GM21526 (cell line): ENCODE measurements at regions not wholly inside any gene's neighbourhood (a gene's known extent, or its start where the extent isn't known, plus 50 kb on each side); places are given as distances from the start of the nearest gene placed in this dataset.

Experiments
- ATAC-seq: cut with Tn5 transposase; IDR thresholded peaks from one replicate; pipeline ENCODE4 v1.9.1; 2021; ENCODE audit warnings: moderate library complexity; ENCODE audit not compliant: unreplicated experiment, low FRiP score

DNA sequence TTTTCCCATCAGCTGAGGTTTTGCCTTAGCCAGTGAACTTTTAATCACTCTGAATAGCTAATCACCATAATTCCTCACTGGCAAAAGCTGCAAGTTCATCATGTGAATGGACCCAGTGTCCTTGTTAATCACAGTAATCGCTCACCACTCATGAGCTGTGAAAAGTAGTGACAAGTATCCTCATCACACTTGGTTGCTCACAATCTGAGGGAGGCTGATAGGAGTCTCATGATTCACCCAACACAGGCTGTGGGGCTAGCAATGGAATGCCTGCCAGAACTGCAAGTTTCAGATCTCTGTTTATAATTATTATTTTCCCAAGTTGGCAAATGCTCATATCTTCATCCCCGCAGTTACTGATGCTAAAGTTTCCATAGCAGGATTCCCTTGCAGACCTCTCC, 467.2 kb downstream of the KIF4B start:
- no peak for ATAC-seq

DNA sequence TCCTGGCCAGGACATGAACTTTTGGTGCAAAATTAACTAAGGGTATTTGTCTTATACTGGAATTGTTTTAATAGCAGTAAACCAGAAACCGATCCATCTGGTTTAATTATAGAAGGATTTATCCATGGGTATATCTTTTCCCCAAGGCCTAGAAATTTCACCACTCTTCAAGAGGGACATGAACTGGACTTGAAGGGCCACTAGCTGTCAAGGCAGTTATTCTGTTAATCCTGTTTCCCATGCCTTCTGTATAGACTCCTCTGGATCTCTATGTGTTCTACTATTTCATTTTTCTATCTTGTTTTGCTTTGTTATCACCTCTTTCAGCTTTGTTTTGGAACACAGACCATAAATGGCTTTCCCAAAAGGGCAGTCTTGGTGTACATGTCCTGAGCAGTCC, 467.6 kb downstream of the KIF4B start:
- no peak for ATAC-seq

DNA sequence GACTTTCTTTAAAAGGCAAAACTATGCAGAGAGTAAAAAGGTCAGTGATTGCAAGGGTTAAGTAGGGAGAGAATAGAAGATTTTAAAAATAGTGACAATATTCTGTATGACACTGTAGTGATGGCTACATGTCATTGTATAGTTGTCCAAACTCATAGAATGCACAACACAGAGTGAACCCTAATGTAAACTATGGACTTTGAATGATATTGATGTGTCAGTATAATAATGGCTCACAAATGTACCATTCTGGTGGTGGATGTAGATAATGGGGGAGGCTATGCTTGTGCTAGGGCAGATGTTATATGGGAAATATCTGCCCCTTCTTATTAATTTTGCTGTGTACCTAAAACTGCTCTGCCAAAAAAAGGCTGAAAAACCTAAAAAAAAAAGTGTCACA, 468.9 kb downstream of the KIF4B start:
- no peak for ATAC-seq

DNA sequence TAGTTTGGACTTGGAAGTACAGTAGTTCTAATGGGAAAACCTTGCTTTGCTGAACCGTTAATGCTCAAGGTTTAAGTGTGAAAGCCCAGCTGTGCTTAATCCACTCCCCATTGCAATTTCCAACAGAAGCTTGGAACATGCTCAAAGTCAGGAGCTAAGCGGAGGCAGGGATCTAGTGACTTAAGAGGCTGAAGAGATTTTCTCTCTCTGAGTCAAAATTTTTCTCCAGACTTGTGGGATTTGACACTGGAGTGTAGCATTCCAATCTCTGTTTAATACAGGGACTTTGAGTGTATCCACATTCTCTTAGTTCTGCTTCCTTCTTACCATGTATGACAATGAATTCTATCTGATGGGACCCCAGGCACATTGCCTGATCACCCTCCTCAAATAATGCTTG, 471.8 kb downstream of the KIF4B start:
- no peak for ATAC-seq

DNA sequence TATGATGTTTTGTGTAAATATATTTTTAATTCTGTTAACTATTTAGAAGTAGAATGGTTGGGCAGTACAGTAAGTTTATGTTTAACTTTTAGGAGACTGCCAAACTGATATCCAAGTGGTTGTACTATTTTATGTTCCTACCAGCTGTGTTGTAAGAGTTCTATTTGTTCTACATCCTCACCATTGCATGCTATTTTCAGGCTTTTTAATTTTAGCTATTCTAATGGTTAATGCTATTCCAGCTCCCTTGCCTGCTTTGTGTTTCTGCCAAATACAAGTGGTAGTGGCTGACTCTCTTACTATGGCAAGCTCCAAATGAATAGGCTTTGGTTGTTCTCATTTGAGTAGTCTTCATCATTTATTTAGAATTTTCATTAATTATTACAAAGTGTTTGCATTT, 476.4 kb downstream of the KIF4B start:
- no peak for ATAC-seq

DNA sequence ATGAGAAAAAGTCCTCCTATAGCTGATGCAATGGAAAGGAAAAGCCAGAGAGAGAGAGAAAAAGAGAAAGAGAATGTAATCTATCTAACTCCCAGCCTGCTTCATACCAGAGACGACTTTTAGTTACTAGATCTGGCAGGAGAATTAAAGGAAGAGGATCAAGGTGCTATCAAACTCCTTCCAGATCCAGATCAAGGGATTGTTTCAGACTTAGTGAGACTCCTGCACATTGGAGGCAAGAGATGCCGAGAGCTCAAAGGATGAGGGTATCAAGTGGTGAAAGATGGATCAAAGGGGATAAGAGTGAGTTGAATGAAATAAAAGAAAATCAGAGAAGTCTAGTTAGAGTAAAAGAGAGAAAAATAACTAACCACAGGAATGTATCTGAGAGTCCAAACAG, 478.6 kb downstream of the KIF4B start:
- ATAC-seq, result no peak

DNA sequence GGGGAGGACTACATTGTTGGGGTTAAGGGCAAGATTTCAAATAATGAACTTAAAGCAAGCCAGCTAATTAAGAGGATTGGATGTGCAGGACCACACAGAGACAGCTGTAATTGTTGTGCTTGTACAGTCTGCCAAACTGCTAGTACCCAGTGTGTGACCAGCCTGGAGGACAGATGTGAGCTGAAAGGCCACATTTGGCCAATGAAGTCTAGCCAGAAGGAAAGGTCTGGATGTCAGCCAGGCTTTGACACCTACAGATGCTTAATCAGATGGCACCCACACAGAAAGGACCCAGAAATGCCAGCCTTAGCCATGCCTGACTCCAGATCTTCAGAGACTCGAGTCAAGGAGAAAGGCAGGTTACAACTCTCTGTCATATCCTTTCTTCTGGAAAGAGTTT, 491.1 kb downstream of the KIF4B start:
- ATAC-seq, result no peak

DNA sequence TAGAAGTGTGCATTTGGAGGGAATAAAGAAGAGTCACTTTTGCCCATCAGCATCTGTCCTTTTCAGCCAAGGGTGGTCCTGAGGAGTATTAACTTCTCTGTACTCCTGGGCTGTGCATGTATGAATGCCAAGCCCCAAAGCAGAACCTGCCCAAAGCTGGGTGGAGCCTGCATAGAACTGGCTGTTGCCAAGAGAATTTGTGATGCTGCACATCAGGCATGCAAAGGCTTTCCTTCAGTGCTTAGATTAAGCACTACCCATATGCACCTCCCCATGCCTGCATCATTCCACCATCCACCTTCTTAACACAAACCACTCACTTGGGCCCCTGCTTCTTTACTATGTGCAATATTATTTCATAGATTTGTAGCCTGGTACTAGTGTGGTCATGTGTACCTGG, 493.8 kb downstream of the KIF4B start:
- no peak for ATAC-seq

DNA sequence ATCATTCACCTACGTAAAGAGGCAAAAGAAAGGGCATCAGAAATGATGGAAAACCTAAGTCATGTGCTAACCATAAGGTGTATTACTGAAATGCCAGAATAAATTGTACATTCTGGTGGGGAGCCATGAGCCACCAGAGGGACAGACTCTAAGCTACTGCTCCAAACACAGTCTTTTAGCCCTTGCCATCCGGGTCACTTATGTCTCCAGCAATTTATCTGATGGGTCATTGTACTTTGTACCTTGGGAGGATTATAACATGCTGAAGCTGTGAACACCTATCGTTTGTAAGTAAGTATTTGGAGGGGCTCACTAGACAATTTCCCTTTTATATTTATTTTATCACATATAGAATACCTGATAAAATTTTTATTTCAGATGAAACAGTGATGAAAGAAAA, 495.1 kb downstream of the KIF4B start:
- no peak for ATAC-seq

DNA sequence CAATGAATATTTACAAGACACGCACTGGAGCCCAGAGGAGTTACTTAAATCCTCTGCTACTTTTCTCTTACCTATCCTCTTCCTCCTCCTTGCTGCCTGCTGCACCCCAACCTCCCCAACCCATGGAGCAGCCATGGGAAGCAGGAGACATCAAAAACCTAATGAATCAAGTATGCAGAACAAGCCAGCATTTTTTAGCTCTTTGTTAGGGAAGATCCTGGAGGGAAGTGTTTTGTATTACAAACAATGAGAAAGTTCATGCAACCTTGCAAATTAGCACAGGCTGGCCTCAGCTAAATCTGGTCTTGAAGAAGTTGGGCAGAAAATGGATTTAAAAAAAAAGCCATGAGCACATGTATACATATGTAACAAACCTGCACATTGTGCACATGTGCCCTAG, 498.8 kb downstream of the KIF4B start:
- no peak for ATAC-seq

DNA sequence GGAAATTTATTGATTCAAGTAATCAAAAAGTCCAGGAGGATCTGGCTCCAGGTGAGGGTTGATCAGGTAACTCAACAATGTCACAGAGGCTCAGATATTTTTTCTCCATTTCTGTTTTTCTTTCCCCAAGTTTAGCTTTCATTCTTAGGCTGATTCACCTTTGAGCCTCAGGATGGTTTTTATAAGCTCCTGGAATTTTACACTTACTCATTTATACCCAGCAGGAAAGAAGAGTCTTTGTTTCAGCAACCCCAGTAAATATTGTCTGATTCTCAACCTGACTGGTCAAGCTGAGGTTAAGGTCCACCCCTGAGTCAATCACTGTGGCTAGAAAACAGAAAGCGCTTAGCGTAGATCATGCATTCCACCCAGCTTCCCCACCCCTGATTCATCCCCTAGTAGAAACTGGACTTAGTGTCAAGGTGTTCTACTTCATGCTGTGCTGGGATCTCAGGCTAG, 500.6 kb downstream of the KIF4B start:
- no peak for ATAC-seq

DNA sequence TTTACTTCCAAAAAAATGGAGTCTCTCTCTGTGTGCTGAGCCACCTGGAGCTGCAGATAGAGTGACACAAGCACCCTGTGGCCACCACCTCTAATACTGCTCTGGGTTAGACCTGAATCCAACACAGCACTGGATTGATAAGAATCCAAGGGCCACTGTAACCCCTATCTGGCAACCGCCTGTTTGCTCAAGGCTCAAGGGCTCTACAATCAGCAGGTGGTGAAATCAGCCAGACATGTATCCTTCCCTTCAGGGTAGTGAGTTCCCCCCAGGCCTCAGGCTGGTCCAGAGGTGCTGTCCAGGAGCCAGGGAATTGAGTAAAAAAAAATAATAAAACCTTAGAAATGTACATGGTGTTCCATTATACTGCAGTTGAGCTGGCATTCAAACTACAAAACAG, 509.0 kb downstream of the KIF4B start:
- no peak for ATAC-seq

DNA sequence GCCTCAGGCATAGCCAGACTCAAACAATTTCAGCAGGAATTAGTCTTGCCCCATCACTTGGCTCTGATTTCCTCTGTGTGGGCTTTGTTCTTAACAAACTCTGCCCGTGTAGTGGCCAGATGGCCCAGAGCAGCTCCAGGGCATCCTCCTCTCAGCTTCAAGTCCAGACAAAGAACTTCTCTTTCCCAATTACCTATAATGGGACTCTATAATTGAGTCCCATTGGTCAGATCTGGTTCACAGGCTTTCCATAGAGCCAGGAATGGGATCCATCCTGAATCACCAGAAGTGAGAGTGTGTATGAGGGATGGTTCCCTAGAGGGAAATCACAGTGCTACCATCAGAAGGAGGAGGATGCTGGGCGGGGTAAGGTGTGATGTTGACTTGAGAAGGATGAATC, 515.8 kb downstream of the KIF4B start:
- no peak for ATAC-seq

DNA sequence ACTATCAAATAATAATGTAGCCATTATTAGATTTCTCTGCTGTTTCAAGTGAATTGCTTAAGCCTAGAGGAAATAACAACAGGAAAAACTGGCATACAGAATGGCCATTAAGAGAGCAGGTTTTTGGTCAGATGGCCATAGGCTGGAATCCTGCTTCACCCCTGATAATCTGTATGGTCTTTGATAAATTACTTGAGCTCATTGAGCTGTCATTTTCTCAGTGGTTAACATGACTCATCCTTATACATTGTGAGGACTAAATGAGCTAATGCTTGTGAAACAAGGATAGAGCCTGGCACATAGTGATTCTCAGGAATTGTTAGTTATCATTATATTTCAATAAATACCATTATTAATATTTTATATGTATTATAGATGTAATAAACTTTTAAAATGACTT, 516.5 kb downstream of the KIF4B start:
- ATAC-seq, result no peak

DNA sequence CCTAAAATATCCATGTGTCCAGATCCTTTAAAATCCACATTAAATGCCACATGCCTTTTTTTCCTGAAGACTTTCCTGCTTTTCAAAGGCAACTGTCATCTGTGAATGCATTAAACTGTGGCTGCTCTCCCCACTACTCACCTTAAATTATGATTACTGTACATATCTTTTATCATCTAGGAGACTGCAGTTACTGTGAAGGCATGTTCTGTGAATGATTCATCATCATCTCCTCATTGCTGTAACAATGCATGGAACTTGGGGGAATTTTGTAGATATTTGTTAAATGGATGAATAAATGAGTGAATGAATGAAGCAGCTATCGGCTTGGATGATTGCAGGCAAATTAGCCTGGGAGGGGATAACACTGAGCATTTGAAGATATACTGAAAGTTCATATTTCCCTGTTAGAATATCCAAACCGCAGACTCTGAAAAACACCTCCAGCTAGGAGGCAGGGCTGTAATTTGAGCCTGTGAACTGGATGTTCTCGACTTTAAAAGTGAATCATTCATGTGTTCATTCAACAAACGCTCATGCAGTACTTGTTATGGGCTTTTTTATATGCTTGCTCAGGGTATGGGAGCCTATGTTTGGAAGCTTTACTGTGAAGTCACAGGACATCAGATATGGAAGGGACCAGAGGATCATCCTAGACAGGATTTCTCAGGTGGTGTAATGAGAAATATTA, 519.2 kb downstream of the KIF4B start:
- ATAC-seq, result no peak

DNA sequence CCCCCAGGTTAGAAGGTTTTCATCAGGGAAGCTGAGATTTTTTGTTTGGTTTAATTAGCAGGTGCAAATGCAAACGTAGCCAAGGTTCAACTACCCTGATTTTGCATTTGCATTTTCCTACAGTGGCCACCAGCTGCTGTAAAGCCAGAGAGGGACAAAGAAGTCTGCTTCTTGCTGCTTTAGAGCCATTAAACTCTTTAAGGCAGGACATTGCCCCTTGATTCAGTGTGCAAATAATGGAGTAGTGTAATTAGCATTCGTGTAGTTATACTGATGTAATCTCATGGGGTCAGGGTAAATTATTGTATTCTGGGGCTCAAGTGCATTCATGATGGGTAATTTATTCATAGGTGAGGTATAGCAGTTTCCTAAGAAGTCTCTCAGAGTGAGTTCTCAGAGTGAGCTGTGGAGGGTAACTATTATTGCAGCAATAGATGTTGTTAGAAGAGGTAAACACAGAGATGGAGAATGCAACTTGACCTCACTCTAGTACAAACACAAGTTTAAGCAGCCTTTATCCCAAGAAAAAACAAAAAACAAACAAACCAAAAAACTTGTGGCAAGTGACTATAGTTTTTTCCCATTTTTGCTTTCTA, 526.5 kb downstream of the KIF4B start:
- no peak for ATAC-seq

DNA sequence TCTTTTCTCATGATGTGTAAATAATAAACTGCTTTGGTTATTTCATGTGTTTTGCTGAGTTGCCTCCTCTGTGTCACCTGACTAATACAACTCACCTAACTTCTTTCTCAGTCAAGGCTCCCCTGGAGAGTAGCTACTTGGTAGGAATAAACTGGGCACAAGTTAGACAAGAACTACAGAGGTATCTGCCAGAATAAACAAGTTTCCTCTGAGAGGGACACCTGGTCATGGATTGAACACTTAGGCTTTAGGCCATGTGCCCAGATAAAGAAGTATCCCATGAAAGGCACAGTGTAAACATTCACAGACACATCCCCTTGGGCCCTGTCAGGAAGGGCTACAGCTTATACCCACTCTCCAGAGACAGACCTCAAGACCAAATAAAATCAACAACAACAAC, 532.5 kb downstream of the KIF4B start:
- no peak for ATAC-seq

DNA sequence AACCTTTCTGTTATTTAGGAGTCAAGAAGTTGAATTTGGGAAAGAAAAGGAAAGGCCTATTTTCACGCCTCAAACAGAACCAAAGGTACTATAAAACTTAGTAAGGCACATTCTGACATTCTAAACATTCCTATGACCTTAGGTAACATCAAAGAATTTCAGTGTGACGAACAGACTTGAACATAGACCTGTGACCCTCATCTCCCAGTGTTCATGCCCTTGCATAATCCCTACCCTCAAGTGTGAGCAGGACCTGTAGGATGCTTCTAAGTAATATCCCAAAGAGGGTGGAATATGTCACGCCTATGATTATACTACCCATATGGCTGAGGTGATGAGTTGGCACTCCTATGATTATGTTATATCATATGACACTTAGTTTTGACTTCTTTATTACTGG, 540.9 kb downstream of the KIF4B start:
- ATAC-seq, result no peak

DNA sequence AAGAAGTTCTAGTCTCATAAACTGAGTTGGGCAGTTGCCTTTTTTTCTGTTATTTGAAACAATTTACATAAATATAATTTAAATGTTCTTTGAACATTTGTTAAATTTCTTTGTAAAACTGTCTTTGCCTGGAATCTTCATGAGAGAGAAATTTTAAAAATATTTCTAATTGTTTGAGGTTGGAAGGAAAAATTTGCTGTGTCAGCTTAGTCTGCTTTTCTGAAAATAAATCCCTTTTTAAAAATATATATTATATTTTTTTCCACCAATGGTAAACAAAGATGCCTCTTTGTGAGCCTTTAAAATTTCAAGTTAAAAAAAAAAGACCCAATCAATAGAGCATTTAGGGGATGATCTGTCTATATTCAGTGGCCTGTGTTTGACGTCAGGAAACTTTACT, 542.7 kb downstream of the KIF4B start:
- ATAC-seq, result no peak

DNA sequence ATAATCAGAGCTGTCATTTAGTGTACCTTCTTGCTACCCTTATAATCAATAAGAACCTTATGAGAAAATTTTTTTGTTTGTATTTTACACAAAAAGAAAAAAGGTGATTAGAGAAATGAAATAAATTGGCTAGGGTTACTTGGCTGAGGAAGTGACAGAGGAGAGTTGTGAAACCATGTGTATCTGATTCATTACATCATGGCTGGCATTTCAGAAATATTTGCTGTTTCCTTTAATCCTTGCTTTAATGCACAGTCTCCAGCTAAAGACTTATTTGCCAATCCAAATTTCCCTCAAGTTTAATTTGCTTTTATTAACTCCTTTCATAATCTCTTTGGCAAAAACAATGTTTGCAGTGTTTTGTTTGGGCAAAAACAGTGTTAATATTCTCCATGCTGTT, 543.1 kb downstream of the KIF4B start:
- no peak for ATAC-seq

DNA sequence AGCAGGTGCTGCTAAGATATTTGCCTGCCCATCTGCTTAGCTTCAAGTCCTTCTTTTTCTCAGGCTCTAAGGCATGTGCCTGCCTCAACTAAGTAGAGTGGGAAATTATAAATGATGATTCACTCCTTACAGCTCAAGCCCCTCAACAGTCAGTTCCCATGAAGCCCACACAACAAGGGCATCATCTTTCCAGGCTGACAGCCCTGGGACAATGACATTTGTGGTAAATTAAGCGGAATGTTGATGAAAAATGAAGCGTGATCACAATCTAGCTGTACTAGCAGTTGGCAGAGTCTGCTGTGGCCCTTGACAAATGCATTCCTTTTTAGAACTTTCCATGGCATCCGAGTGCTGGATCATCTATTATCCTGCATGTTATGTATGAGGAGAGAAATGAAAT, 548.6 kb downstream of the KIF4B start:
- no peak for ATAC-seq

DNA sequence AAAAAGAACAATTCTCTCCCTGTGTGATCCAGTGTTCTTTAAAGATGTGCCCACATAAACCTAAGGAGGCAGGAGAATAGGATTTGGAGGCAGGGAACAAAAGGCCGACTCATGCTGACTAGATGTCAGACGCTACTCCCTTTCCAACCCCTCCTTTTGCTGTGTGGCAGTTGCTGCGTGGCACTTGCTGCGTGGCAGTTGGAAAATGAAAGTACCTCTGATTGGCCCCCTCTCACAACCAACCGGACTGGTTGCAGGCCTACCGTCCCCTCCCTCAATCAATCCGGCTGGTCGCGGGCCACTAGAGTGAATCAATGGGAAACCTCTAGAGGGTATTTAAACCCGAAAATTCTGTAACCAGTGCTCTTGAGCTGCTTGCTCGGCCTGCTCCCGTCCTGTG, 551.0 kb downstream of the KIF4B start:
- ATAC-seq, result no peak

DNA sequence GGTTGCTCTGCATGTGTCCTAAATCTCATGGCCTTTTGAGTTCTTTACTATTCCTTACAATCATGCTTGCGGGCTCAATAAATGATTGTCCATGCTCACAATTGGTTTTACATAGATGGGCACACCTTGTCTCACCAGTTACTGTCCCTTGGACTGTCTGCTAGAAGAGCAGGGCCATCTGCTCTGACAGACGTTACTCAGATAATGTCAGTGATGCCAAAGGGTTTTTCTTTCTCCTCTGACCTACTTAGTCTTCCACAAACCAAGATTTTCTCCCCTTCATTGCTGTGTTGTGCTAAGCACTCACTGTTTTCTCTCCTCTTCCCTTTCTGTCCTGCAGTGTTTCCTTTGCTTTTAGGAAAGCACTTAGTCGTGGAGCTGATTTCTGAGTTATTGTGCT, 562.3 kb downstream of the KIF4B start:
- ATAC-seq, result no peak
